GM21528 (cell line): ENCODE measurements at regions not wholly inside any gene's neighbourhood (a gene's known extent, or its start where the extent isn't known, plus 50 kb on each side); places are given as distances from the start of the nearest gene placed in this dataset.
A peak's percentile ranks its signal among the peaks of the same experiment; 100 is the strongest.

Source experiments
- ATAC-seq: cut with Tn5 transposase; IDR thresholded peaks from one replicate; pipeline ENCODE4 v1.9.1; 2021; ENCODE audit warnings: mild to moderate bottlenecking, moderate library complexity; ENCODE audit not compliant: unreplicated experiment, low FRiP score

DNA sequence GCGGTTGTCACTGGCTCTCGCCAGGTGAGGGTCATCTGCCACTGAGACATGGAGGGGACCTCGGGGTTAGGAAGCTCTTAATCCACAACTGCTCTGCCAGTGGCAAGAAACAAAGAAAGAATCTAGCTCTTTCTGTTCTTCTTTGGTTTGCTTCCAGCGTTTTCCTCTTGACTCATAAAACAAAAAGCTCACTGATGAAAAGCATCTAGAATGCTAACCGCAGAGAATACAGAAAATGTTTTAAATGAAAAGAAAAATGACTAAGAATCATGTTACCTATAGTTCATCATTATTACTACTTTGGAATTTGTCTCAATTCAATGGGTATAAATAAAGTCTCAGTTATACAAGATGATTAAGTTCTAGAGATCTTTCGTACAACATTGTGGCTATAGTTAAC, 274.8 kb upstream of the TENM3 start:
- ATAC-seq, result no peak

DNA sequence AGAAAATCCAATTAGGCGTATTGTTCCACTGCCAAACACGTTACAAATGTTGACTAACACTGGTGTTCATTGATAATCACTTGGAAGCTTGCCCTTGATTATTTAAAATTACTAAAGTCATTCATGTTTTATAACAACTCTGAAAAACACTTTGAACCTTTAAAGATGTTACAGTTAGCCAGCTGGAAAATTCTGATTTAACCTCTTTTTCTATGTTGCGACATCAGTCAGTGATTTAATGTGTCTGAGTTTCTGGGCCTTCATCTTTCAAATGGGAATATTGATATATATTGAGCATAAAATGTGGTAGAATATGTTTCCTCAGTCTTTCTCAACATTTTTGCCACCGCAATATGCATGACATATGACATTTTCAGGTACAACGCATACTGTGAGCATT, 274.1 kb upstream of the TENM3 start:
- ATAC-seq, result no peak

GRCh38 chr4:181970366-181970765, 272.8 kb upstream of the TENM3 start:
- ATAC-seq, result no peak

- peak; percentile 71 for ATAC-seq
Measured at GRCh38 chr4:181971411-181971810, 271.8 kb upstream of the TENM3 start.

GRCh38 chr4:181971973-181972372, 271.2 kb upstream of the TENM3 start:
- no peak for ATAC-seq

- no peak for ATAC-seq
Measured at GRCh38 chr4:181976764-181977163, 266.4 kb upstream of the TENM3 start.

- ATAC-seq, result no peak
Measured at GRCh38 chr4:181982437-181982836, 260.8 kb upstream of the TENM3 start.

- no peak for ATAC-seq
Measured at GRCh38 chr4:181982856-181983255, 260.3 kb upstream of the TENM3 start.

- ATAC-seq, result no peak
Measured at GRCh38 chr4:181987392-181987791, 255.8 kb upstream of the TENM3 start.

DNA sequence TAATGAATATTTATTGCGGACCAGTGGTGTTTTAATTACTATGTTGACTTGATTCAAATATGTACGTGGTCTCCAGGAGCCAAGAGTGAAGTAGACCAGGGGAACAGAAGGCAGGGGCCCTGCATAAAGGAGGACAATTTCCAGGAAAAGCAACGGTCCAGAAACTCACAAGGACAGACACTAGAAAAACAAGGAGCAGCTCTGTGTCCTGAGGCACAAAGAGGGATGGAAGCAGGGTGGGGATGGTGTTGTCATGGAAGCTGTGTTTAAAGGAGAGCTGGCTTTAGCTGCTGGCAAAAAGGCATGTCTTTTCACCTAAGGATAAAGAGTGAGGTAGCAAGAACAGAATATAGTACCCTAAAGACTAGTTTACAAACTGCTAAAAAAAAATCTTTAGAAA, 254.1 kb upstream of the TENM3 start:
- ATAC-seq, result no peak

DNA sequence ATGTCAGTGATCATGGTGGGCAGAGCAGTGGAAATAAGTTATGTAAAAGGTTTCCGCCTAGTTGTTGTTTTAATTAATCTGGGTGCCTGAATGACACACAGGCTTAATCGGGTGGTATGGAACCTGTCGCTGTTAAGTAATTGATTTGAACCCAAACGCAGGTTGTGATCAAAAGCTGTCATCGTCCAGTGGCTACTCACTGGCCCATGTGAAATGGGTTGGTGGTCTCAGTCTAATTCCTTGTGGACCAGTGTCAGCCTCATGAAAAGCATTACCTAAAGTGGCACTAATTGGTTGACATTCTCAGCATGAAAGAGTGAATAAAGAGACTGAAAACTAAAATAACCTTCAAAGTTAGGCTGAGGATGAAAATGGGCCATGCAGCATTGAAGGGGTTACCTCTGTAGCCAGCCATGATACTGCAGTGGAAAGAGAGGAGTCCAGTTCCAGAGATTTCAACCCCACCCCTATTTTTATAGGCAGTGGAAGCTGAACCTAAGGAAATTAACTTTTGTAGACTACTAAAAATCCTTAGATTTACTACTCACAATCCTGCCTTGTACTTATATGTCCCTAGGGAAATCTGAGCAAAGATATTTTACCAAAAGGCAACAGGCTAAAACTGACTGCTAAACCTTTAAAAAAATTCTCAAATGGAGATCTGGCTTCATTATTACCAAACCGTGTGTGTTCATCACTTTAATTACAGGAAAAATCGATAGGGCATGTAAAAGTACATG, 251.7 kb upstream of the TENM3 start:
- no peak for ATAC-seq

DNA sequence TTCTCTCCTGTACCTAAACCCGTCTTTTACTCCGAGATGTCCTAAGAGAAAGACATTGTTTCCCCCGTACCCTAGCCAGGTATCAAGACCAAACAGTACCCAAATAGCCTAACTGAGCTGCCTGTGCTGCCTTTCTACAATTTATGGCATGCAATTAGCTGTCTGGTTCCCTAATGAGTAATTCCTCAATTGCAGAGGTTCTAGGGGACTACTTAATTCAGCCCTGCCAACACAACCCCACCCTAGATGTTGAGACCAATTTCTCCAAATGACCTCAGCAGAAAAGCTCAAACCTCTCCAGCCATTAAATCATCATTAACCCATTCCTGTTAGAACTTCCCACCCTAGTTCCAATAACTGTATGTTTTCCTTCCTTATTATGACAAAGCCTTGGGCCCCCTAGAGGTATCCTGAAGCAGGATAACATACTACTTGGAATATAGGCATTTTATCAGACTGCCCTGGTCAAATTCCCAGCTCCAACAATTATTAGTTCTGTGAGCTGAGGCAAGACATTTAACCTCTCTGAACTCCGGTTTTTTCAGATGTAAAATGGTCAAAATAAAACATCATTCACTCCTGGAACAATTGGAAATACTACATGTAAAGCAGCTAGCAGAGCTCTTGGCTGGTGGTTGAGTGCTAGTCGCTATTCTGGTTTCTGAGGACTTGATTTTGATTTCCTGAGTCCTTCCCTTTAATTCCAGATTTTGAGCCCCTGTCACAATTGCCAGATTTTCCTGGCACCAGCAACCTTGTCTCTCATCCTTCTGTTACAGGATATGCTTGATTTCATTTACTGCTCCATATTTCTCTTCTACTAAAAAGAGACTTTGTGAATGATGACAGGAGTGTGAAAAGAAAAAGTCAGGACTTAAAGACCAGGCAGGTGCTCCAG, 244.6 kb upstream of the TENM3 start:
- no peak for ATAC-seq

DNA sequence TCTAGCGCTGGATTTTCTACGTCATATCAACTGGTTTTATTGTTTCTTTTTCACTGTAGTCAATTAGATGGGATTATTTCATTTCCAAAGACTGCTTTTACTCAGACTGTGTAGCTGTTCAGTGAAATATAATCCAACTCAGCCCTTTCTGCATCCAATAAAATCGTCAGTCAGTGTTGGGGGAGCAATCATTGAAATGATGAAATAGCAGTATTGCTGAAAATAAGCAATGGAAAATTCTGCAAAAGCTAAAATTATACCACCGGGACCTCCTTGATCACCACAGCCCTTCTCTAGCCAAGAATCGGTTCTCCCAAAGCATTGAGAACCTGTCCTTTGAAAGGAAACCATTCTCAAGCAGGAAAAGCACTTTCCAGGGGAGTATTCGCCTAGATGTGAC, 243.1 kb upstream of the TENM3 start:
- no peak for ATAC-seq

DNA sequence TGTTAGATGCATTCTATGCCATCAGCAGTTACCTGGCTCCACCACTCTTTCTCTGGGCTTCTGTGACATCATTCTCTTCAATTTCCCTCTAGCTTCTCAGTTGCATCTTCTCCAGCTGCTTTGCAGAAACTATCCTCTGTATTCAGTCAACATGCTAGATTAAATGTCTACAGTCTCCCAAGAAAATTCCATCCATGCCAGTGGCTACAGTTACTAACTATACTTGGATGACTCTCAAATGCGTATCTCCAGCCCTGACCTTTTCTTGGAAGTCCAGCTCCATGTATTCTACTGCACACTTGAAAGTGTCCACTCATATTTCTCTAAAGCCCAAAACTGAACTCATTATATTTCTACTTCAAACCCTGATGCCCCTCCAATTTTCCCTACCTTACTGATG, 232.3 kb upstream of the TENM3 start:
- no peak for ATAC-seq

- no peak for ATAC-seq
Measured at GRCh38 chr4:182014164-182014563, 229.0 kb upstream of the TENM3 start.

- ATAC-seq, result no peak
Measured at GRCh38 chr4:182015014-182015413, 228.2 kb upstream of the TENM3 start.

DNA sequence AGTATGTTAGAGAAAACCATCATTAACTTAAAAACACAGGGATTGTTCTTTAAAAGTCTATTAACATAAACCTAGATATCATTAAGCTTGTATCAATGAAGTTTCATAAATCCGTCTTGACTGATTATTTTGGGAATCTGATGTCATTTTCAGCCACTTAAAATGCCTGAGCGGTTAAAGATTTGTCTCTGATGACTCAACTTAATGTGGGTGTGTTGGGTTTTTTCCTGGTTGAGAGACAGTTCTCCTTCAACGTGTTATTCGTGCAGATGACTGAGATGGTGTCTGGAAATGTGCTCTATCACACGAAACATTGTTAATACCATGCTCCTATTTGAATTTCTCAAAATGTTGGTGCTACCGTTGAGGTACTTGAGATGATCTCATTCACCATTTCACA, 227.3 kb upstream of the TENM3 start:
- no peak for ATAC-seq

DNA sequence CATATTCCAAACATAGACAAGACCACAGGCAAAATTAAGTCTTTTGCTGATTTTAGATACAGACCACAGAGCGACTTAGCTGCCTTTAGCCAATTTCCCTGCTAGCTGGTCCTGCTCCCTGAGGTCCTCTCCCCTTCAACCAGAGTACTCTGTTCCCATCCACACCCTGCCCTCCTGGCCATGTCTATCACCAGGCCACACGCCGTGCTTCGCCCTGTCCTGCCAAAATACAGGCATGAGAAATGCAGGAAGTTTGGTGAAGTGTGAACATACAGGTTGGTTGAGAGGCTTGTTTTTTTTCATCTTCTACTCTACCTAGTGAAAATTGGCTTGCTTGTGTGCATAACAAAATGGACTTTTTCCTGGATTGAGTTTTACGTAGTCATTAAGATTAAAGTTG, 226.2 kb upstream of the TENM3 start:
- no peak for ATAC-seq

DNA sequence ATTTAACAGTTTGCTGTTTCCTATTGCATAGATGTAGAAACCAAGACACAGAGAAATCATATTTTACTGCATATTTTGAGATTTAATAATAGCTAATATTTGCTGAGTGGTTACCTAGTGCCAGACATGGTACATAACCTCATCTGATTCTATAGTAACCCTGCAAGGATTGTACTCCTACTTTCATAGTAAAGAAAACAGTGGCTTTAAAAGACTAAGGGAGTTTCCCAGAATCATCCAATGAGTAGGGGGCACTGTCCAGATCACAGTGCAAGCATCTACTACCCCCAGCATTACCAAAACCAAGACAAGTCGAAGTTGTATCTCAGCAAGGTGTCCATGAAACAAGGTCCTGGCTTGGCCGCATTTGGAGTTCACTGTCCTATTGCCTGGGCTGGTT, 224.5 kb upstream of the TENM3 start:
- ATAC-seq, result peak; percentile 58

GRCh38 chr4:182019148-182019652, 224.0 kb upstream of the TENM3 start:
- peak; percentile 88 for ATAC-seq

- no peak for ATAC-seq
Measured at GRCh38 chr4:182022909-182023308, 220.3 kb upstream of the TENM3 start.

- ATAC-seq, result no peak
Measured at GRCh38 chr4:182023469-182023868, 219.7 kb upstream of the TENM3 start.
